NOMO-1 (cell line): ENCODE measurements at regions not wholly inside any gene's neighbourhood (a gene's known extent, or its start where the extent isn't known, plus 50 kb on each side); places are given as distances from the start of the nearest gene placed in this dataset.

ENCODE experiments used
- DNase-seq, 2 experiments: peaks; one replicate each; lab custom pipeline; 2025; ENCODE audit not compliant: unreplicated experiment in 2 of 2; lab: John Stamatoyannopoulos, UW

DNA sequence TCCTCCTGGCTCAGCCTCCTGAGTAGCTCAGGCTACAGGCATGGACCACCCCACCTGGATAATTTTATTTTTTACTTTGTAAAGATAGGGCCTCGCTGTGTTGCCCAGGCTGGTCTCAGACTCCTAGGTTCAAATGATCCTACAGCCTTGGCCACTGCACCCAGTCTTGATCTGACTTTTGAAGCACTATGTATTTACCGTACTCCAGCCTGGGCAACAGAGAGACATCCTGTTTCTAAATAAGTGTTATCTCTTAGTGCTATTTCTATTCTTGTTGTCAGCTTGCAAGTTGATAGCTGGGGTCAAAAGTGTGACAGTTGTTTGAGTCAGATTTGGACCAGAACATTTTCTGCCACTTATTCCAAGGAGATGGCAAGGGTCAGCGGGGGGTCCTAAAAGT is 486.4 kb downstream of the NPIPA7 start:
- DNase-seq = no peak

- DNase-seq = no peak
Observed at GRCh38 chr16:16867973-16868372, 489.0 kb downstream of the NPIPA7 start.

DNA sequence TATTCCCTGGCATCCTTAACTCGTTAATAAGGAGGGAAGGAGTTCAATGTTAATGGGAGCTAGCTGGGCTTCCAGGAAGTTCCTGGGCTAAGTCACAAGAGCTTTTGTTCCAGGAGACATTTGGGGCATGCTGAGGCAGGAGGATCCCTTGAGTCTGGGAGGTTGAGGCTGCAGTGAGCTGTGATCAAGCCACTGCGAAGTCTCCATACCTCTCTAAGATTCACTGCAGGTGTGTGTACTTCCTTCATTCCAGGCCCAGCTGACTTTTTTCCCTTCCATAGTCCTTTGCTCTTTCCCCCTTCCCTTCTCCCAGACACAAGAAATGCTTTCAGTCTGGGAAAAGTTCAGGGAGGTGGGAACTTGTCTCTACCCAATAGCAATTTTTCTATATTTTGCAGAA is 489.8 kb downstream of the NPIPA7 start:
- DNase-seq = no peak

DNA sequence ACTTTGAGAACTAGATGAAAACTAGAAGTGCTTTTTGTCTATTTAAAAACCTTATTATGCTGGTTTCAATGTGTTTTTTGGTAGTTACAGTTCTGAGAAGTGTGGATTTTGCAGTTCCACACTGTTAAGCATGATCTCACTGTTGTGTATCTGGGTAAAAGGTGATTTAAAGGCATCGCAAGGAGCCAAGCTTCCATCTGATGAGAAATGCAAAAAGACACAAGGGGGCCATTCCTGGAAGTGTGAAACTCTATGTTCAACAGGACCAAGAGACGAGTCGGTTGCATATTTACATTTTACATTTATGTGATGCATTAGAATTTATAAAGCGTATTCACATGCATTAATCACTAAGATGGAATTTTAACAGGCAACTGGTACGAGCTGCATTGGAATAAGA is 490.8 kb downstream of the NPIPA7 start:
- no peak for DNase-seq

- DNase-seq = no peak
Observed at GRCh38 chr16:16871196-16871595, 492.3 kb downstream of the NPIPA7 start.

- DNase-seq = no peak
Observed at GRCh38 chr16:16877061-16877460, 498.1 kb downstream of the NPIPA7 start.

- no peak for DNase-seq
Observed at GRCh38 chr16:16879567-16880251, 500.8 kb downstream of the NPIPA7 start.

- DNase-seq = no peak
Observed at GRCh38 chr16:16881814-16882213, 502.9 kb downstream of the NPIPA7 start.

GRCh38 chr16:16882766-16883165 is 503.8 kb downstream of the NPIPA7 start:
- no peak for DNase-seq

- DNase-seq = no peak
Observed at GRCh38 chr16:16884451-16884850, 505.5 kb downstream of the NPIPA7 start.

- DNase-seq = no peak
Observed at GRCh38 chr16:16887193-16887592, 508.3 kb downstream of the NPIPA7 start.

DNA sequence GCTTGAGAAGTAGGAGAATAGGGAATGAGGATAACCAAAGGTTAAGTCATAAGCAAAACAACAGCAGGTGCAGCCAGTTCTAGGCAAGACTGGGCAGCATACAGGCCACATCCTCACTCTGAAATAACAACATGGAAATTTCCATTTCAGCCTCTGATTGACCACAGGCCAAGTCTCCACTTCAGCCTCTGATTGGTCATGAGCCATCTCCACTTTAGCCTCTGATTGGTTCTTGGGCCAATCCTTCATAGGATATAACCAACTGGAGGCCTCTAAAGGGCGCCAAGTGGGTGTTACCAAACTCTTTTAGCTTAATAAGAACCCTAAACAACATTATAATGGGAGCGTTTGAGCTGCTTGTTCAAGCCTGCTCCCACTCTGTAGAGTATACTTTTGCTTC is 512.0 kb downstream of the NPIPA7 start:
- DNase-seq = no peak

DNA sequence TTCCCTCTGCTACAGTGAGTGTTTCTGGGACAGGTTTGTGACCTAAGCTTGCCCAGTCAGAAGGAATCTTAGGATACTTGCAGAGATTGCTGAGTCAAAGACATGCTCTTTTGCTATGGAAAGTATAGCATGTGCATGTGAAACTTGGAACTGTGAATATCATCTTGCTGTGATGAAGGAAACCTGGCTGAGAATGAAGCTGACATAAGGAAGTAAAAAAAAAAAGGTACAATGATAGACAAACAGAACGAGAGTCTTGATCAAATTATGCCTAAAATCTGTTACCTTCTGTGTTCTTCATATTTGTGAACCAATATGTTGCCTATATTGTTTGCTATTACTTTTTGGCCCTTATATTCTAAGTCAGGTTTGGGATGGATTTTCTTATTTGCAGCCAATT is 525.7 kb downstream of the NPIPA7 start:
- no peak for DNase-seq

DNA sequence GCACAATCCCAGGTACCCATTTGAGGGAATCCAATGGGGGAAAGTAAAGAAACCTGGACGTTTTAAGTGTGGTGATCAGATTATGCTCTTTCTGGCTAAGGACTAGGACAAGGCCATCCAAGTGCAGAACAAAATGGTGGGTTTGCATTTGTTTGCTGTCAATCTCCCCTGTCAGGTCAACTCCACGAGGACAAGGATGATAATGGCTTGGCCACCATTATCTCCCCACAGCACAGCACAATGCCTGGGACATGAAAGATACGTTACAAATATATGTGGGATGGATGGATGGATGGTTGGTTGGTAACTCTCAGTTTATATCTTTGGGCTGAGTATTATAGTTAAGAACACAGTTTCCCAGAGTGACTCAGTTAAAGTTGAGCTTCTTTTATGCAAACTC is 526.9 kb downstream of the NPIPA7 start:
- no peak for DNase-seq

DNA sequence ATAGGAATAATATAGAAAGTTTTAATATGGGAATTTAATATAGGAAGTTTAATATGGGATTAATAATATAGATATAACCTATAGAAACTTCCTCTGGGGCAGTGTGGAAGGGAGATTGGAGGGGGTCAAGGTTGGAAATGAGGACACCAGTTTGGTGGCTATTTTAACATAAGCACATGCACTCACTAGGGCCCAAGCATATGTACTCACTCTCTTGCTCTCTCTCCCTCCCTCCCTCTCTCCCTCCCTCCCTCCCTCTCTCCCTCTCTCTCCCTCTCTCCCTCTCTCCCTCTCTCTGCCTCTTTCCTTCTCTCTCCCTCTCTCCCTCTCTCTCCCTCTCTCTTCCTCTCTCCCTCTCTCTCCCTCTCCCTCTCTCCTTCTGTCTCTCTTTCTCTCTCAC is 528.1 kb downstream of the NPIPA7 start:
- DNase-seq = no peak

DNA sequence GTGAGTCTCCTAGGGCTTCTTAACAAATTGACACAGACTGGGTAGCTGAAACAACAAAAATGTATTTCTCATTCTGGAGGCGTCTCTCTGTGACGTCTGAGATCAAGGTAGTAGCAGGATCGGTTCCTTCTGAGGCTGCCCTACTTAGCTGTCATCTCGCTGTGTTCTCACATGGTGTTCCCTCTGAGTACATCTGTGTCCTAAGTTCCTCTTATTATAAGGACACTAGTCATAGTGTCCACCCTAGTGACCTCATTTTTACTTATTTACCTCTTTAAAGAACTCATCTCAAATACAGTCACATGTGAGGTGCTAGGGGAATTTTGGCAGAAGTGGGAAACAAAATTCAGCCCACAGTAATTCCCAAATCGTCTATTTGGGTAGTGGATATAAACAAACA is 529.1 kb downstream of the NPIPA7 start:
- DNase-seq = no peak

DNA sequence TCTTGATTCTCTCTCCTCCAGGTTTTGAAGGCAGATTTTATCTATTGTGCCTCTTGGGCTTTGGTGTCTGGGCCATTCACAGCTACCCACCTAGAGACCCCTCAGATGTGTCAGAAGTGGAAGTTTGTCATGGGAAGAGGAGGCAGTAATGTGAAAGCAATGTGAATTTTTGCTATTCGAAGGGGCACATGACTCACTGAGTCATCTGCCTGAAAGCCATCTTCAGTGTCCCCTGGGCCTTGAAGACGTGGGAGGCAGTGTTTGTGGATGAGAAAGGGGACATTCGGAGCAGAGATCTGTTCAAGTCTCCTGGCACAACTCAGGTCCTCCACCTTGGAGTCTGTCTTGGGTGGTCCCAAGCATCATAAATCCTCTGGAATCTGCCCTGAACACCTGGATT is 530.2 kb downstream of the NPIPA7 start:
- no peak for DNase-seq

DNA sequence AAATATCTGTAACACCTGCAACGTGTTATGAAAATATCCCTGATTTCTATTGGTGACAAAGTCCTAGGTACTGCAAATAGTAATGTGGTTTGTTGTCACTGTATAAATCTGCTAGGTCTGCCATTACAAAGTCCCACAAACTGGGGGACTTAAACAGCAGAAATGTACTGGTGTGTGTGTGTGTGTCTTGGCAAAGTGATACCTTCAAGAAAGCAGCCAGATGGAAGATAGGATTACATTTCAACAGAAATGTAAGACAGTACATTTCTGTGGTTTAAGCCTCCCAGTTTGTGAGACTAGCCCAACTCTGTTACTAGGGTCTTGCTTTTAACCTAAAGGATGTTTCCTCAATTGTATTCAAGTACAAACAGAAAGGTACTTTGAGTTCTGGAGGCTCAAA is 531.7 kb downstream of the NPIPA7 start:
- no peak for DNase-seq

DNA sequence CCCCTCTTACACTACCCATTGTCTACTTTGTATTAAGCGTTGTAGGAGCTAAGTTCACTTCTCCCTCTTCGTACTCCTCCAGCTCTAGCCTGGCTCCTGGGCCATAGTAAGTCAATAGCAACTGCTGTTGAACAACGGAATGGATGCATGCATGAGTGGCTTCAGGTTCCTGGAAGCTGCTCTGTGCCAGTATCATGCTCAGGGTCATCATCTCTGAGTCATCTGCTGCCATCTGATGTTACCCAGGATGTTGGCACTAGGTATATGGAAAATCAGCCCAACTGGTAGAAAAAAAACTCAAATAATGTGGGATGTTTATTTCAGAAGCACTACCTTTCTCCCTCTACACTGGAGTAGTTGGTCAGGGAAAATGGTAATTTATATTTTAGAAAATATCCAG is 536.8 kb downstream of the NPIPA7 start:
- DNase-seq = no peak

DNA sequence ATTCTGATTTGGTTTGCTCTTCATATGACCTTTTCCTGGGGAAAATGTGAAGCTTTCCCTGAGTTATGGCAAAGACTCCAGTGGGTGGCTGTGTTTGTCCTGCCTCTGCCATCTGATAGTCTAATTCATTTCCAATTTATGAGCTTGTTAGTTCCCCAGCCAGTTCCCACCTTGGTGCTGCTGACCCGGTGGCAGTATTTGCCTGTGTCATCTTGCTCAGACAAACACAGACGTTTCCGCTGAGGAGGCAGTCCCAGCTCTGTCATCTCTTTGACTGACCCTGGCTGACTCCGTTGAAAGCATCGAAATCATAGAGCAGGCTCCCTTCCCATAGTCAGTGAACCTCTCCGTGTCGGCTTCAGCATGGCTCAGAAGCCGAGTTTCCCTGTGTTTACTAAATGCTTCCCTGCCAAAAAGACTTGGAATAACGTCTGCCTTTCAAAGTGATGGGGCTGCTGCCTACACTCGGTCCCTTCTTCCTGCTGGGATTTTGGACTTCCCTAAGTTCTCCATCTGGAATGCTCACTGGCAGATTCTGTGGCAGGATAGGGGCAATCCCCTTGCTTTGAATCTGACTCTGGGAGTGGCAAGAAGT is 538.3 kb downstream of the NPIPA7 start:
- DNase-seq = no peak

- no peak for DNase-seq
Observed at GRCh38 chr16:16923479-16923878, 544.5 kb downstream of the NPIPA7 start.

- DNase-seq = no peak
Observed at GRCh38 chr16:16924613-16925012, 545.7 kb downstream of the NPIPA7 start.

DNA sequence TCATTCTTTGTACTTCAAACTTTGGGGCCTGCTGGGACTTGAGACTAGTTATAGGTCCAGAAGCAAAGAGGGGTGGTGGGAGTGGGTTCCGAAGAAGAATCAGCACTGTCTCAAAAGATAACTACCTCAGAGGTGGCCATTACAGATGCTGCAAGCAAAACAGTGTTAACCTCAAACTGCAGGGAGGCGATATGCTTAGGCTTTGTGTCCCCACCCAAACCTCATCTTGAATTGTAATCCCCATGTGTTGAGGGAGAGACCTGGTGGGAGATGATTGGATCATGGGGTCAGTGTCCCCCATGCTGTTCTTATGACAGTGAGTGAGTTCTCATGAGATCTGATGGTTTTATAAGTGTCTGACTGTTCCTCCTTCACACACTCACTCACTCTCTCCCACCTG is 545.3 kb downstream of the XYLT1 start:
- DNase-seq = no peak
